ENCODE measurements at regions not wholly inside any gene's neighbourhood (a gene's known extent, or its start where the extent isn't known, plus 50 kb on each side); places are given as distances from the start of the nearest gene placed in this dataset.
"Not testable (repeated sequence)": the region's sequence is repeated elsewhere in the genome, so short reads cannot be mapped to it uniquely, and the experiment has no call there.

GRCh38 chr11:80921310-80921709 lies 1480.5 kb upstream of the TENM4 start:
- TF ChIP-seq EZH2 (IDR thresholded peaks at IDR 0.05; ENCODE audit: borderline replicate concordance); CTCF (IDR thresholded peaks at IDR 0.05; ENCODE audit: poor library complexity): not testable (repeated sequence)
